Smooth muscle cell (in vitro differentiated cells): ENCODE measurements at regions not wholly inside any gene's neighbourhood (a gene's known extent, or its start where the extent isn't known, plus 50 kb on each side); places are given as distances from the start of the nearest gene placed in this dataset.
"Not testable (repeated sequence)": the region's sequence is repeated elsewhere in the genome, so short reads cannot be mapped to it uniquely, and the experiment has no call there.

ENCODE experiments used
- DNase-seq: peaks from one replicate; lab custom pipeline; 2025; ENCODE audit not compliant: unreplicated experiment; lab: John Stamatoyannopoulos, UW
- H2AFZ ChIP-seq: fragments of 200-600 bp; sonication (generic); 2 replicates; pipeline ENCODE4 v1.6.0; 2016; ENCODE audit warnings: antibody characterized with exemption, low read depth, mild to moderate bottlenecking
- H3F3A ChIP-seq: fragments of 200-600 bp; sonication (generic); 2 replicates; pipeline ENCODE4 v1.6.0; 2017; ENCODE audit warnings: antibody characterized with exemption, low read depth
- H3K27ac ChIP-seq: fragments of 200-600 bp; sonication (generic); 2 replicates; pipeline ENCODE4 v1.5.1; 2016; ENCODE audit warnings: low read depth, mild to moderate bottlenecking
- H3K27me3 ChIP-seq: fragments of 200-600 bp; sonication (generic); 2 replicates; pipeline ENCODE4 v1.6.1; 2016; ENCODE audit warnings: low read depth, mild to moderate bottlenecking
- H3K36me3 ChIP-seq: fragments of 200-600 bp; sonication (generic); 2 replicates; pipeline ENCODE4 v1.5.1; 2016; ENCODE audit warnings: low read depth
- H3K4me1 ChIP-seq: fragments of 200-600 bp; sonication (generic); 2 replicates; pipeline ENCODE4 v1.5.1; 2016; ENCODE audit warnings: low read depth
- H3K4me2 ChIP-seq: fragments of 200-600 bp; sonication (generic); 2 replicates; pipeline ENCODE4 v1.6.0; 2016; ENCODE audit warnings: mild to moderate bottlenecking
- H3K4me3 ChIP-seq: fragments of 200-600 bp; sonication (generic); 2 replicates; pipeline ENCODE4 v1.5.1; 2016; ENCODE audit warnings: mild to moderate bottlenecking
- H3K79me2 ChIP-seq: fragments of 200-600 bp; sonication (generic); 2 replicates; pipeline ENCODE4 v1.6.0; 2016; ENCODE audit warnings: low read depth, mild to moderate bottlenecking
- H3K9ac ChIP-seq: fragments of 200-600 bp; sonication (generic); 2 replicates; pipeline ENCODE4 v1.6.0; 2016; ENCODE audit warnings: low read depth
- H3K9me3 ChIP-seq: fragments of 200-600 bp; sonication (generic); replicated peaks from 2 replicates; pipeline ENCODE4 v1.5.1; 2016; ENCODE audit warnings: low read depth
- H4K20me1 ChIP-seq: fragments of 200-600 bp; sonication (generic); 2 replicates; pipeline ENCODE4 v1.6.0; 2016; ENCODE audit warnings: low read depth
- CTCF ChIP-seq: fragments of 200-600 bp; sonication (generic); IDR thresholded peaks from 2 replicates; pipeline ENCODE4 v1.5.1; 2017; ENCODE audit warnings: borderline replicate concordance, mild to moderate bottlenecking, antibody characterized with exemption; ENCODE audit not compliant: insufficient read depth, poor library complexity, severe bottlenecking
- WGBS: methylation state at CpG from one replicate; pipeline ENCODE4 v1.1.7; 2016; ENCODE audit warnings: low lambda C conversion rate; 5-methylcytosine and 5-hydroxymethylcytosine counted together

GRCh38 chr20:16864963-16865362 lies 116.8 kb downstream of the OTOR start:
- Histone ChIP-seq H3K4me1 (no peaks in the 10 kb centered on the region), H3K4me3 (no peak overlapping the region), H3K36me3 (no peaks in the 10 kb centered on the region), H3K9me3 (no peaks in the 10 kb centered on the region), H4K20me1 (no peaks in the 10 kb centered on the region), H3K27me3 (no peaks in the 10 kb centered on the region), H3K27ac (no peak overlapping the region), H3K9ac (no peak overlapping the region), H3F3A (peaks cover 4% of the 10 kb centered on the region), H3K79me2 (no peaks in the 10 kb centered on the region), H2AFZ (peak overlapping the region; percentile 10), H3K4me2 (no peak overlapping the region)
- 80% methylated on average over 1 of the region's 1 CpG for WGBS
- TF ChIP-seq CTCF = no peak
- no peak for DNase-seq

- Histone ChIP-seq H3K9me3 (no peaks in the 10 kb centered on the region), H3K27me3 (no peaks in the 10 kb centered on the region), H3K36me3 (no peaks in the 10 kb centered on the region), H3K9ac (no peak overlapping the region), H4K20me1 (no peaks in the 10 kb centered on the region), H3K27ac (no peak overlapping the region), H3K4me1 (no peaks in the 10 kb centered on the region), H3K4me3 (no peak overlapping the region), H3K4me2 (no peak overlapping the region), H3F3A (peaks cover 4% of the 10 kb centered on the region), H2AFZ (no peak overlapping the region), H3K79me2 (no peaks in the 10 kb centered on the region)
- no peak for DNase-seq
- TF ChIP-seq CTCF = no peak
- 84% methylated on average over 2 of the region's 2 CpGs for WGBS
These were observed 117.2 kb downstream of the OTOR start for GRCh38 chr20:16865406-16865805.

- not testable (repeated sequence) for H3K9ac ChIP-seq, H3K4me1 ChIP-seq, H3K9me3 ChIP-seq, H4K20me1 ChIP-seq, H3F3A ChIP-seq, H3K4me3 ChIP-seq, H3K36me3 ChIP-seq, H3K4me2 ChIP-seq, H2AFZ ChIP-seq, H3K79me2 ChIP-seq, H3K27me3 ChIP-seq, DNase-seq, H3K27ac ChIP-seq
- 90% methylated on average over 4 of the region's 4 CpGs for WGBS
These were observed 125.0 kb downstream of the OTOR start for GRCh38 chr20:16873124-16873523.

- Histone ChIP-seq H3K27me3 (no peaks in the 10 kb centered on the region), H3K4me3 (no peak overlapping the region), H3K79me2 (no peaks in the 10 kb centered on the region), H3K9me3 (no peaks in the 10 kb centered on the region), H3F3A (no peaks in the 10 kb centered on the region), H3K4me1 (no peaks in the 10 kb centered on the region), H2AFZ (no peak overlapping the region), H4K20me1 (no peaks in the 10 kb centered on the region), H3K9ac (no peak overlapping the region), H3K4me2 (no peak overlapping the region), H3K27ac (no peak overlapping the region), H3K36me3 (no peaks in the 10 kb centered on the region)
- DNase-seq = no peak
- no peak for TF ChIP-seq CTCF
- WGBS = 64% methylated on average over 2 of the region's 2 CpGs
These were observed 128.9 kb downstream of the OTOR start for GRCh38 chr20:16877053-16877554.
